ENCODE measurements at regions not wholly inside any gene's neighbourhood (a gene's known extent, or its start where the extent isn't known, plus 50 kb on each side); places are given as distances from the start of the nearest gene placed in this dataset.

- no peak for TF ChIP-seq CTCF (optimal IDR thresholded peaks at IDR 0.05 in 1 of 3, IDR thresholded peaks at IDR 0.05 in 1 of 3, conservative IDR thresholded peaks at IDR 0.05 in 1 of 3; ENCODE audit: extremely low read depth in 1 of 3, insufficient read depth in 2 of 3, low read length in 3 of 3)
- TF ChIP-seq EZH2 (IDR thresholded peaks at IDR 0.05; ENCODE audit: low read length), result no peak
These were observed 63.8 kb upstream of the SMNDC1 start for GRCh38 chr10:110368556-110368955.

All from keratinocyte (primary cell).